IPS DF 4.7 (cell line): ENCODE measurements at regions not wholly inside any gene's neighbourhood (a gene's known extent, or its start where the extent isn't known, plus 50 kb on each side); places are given as distances from the start of the nearest gene placed in this dataset.
"Not testable (repeated sequence)": the region's sequence is repeated elsewhere in the genome, so short reads cannot be mapped to it uniquely, and the experiment has no call there.

ENCODE experiments used
- DNase-seq: peaks from one replicate; pipeline ENCODE4 v3.0.0-alpha.2; 2013; ENCODE audit warnings: low spot score; ENCODE audit errors: extremely low read depth

DNA sequence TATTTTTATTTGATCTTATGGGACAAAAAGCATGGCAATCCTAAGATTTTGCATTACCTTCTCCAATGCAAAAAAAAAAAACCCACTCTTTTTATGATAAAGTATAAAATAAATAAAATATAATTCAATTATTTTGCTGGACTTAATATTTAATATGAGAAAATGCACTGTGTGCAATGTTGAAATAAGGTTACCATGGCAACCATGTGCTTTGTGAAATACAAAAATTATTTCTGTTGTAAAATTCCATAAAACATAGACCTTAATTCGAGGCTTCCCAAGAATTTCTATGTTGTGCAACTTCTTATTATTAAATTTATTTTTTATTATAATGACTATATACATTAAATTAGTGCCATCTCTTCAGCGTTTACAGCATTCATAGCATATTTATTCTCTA lies 989.5 kb downstream of the MRPL39 start:
- no peak for DNase-seq

DNA sequence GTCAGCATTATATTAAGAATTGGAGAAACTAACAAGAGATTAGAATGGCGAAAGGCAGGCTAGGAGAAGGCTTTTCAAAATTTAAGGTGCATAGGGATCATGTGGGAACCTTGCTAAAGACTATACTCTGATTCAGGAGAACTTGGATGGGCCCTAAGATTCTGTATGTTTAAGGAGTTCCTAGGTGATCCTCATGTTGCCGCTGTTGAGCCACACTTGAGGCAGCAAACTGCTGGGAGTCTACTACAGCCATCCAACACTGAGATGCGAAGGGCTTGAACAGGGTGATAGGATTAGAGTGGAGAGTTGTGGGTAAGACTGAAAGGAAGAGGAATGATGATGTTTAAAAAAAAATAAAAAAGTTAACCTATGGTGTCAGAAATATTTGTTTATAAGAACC lies 1013.2 kb downstream of the MRPL39 start:
- no peak for DNase-seq

DNA sequence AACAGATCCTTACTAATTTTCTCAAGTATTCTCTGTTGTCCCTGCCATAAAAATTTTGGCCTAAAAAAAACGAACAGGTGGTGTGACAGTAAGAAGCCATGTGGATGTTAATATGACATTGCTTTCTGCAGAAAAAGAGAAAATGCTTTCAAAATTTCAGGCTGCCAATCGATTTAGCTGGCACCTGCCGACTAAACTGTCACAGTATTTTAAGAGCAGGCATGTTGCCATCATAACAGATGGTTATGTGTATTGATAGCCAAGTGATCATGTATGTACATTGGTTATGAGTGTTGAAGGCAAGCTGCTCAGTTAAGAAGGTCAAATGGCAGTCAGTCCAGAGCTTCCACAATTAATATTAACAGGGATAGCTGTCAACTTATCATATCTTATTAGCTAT lies 1017.0 kb downstream of the MRPL39 start:
- DNase-seq = no peak

- DNase-seq = no peak
These were observed 1023.8 kb downstream of the MRPL39 start for GRCh38 chr21:24583473-24583872.

DNA sequence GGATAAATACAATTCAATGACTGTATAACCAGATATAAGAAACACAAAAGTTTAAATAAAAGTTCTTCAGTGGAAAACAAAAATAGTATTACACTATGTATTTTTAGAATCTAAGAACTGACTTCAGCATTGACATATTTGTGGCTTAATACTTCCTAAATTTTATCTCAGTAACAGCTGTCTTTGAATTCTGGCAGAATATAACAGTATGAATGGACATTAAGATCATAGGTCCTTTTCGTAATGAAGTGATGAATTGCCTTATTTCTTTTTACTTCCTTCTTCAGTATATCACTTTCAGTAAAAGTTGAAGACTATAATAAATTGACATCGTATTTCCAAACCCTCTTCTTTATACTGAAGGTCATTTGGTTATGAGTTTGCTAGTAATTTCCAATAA lies 1030.0 kb downstream of the MRPL39 start:
- no peak for DNase-seq

- DNase-seq = no peak
These were observed 1046.0 kb downstream of the MRPL39 start for GRCh38 chr21:24561291-24561690.

GRCh38 chr21:24552491-24552890 lies 1054.8 kb downstream of the MRPL39 start:
- DNase-seq = no peak

- no peak for DNase-seq
These were observed 1061.4 kb downstream of the MRPL39 start for GRCh38 chr21:24545807-24546361.

DNA sequence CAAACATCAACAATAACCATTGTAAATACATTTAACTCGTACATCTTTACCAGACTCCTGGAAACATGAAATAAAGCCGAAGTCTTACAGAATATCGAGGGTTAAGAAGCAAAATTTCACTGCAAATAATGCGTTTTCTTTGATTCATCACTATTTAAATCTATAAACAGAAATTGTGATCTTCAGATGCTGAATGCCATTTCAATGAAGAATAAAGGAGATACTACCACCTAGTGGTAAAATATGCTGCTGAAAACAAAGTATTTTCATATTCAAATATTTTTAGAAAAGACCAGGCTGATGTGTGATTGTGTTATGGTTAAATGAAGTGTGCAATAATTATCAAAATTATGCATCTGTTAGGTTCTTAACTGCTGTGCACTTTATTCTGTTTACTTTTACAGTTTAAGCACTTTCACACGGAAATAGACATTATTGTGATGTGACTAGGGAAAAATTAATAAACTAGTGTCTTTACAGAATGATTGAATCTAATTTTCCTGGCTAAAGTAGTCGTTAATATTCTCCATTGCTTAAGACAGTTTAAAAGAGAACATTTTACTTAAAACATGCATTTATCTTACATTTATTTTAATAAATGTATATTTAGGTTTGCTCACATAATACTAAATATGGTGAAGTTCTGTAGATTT lies 1093.1 kb downstream of the MRPL39 start:
- no peak for DNase-seq

DNA sequence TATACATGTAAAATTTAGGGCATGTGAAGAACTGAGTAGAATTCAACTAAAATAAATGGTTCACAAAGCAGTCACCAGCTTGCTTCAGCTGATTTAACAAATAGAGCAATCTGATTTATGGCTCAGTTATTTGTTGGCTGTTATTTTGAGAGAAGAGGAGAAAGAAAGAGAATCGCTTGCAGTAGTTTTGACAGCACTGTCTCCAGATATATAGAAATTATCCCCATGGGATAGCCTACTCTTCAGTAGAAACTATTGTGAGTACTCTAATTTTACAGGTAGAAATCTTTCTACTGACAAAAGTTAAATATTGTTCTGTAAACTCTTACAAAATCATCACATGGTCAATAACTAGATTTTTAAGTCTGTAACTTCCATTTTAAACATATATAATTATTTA lies 1098.2 kb downstream of the MRPL39 start:
- DNase-seq = no peak

DNA sequence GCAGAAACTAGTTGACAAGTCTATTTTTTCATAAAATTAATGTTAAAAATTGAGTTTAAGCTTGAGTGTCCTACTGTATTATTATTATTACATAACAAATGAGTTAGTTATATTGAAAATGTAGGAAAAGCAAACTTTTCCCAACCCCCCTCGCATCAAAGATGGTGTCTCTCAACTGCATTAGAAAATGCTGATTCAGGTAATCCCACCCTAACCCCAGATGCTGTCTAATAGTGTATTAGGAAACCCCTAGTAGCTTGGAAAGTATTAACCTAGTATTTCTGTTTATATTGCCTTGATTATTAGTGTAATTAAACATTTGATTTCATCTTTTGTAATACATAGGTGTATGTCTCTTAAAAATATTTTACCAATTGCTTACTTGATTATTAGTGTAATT lies 1120.3 kb downstream of the MRPL39 start:
- no peak for DNase-seq

DNA sequence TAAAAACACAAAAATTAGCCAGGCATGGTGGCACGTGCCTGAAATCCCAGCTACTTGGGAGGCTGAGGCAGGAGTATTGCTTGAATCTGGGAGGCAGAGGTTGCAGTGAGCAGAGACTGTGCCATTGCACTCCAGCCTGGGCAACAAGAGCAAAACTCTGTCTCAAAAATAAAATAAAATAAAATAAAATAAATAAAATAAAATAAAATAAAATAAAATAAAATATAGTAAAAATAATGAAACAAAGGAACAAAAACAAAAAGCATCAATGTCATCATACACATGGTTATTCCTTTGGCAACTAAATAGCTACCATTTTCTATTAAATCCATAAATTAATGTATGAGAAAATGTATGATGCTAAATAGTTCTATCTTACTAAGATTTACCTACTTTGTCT lies 1123.9 kb downstream of the MRPL39 start:
- DNase-seq = not testable (repeated sequence)

DNA sequence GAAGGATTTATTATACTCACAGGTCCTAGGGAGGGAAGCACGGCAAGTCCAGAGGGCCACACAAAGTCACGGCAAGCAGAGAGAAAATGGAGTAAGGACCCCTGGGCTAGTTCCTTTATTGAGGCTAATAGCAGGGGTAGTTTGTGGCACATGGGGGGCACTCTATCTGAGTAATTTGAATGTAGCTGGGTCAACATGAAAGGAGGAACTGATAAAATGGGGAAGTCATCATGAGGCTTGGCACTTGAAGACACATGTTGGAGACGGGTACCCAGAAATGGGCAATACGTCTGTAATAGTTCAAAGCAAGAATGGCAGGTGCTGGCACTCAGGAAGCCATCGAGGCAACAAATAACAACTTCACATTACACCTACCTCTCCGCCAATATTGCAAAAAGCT lies 1136.4 kb downstream of the MRPL39 start:
- no peak for DNase-seq

DNA sequence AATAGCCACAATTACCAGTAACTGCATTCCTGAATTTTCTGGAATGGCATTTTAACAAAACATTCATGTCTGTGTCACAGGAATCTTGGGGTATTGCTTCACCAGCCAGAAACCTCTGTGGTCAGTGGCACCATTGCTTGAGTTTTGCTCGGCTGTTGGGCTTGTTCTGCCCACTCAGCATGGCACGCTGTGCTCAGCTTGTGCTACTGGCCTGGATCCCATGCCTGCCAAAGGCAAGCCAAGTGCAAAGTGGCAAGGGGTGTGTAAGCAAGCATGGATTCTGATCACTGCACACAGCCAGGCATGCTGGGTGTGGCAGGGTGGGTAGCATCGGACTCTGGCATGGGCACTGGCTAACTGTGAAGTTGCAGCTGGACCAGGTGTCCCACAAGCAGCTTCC lies 1150.9 kb downstream of the MRPL39 start:
- no peak for DNase-seq

- DNase-seq = no peak
These were observed 1157.2 kb downstream of the MRPL39 start for GRCh38 chr21:24450119-24450518.

DNA sequence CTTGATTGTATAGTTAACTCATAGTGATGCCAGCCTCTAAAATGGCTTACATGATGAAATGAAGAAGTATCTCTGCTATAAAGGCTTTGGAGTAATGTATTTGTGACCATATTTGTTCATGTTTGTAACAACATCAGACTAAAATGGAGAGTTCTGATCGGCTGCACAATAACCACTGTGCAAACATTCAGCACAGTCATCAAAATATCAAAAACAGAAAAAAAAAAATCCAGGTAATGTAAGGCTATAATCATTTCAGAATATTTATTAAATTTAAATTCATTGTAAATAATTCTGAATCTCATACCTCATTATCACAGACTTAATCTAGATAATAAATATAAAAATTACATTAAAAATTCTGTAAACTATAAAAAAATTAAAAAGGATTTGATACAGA lies 1161.8 kb downstream of the MRPL39 start:
- DNase-seq = no peak

DNA sequence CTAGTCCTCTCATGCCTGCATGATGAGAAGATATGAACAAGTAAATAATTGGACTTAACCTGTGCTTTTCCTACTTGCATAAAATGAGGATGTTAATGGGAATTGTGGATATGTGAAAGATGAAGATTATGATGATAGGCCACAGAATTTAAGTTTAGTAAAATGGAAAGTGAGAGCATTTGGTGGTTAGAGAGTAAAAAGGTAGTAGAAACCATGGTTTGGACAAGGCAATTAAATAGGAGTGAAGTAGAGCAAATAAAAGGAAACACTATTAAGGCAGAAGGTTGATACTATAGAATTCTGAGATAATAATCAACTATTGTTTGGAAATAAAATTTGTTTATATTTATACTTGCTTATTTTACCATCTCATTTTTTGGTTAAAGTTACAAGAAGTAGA lies 1162.5 kb downstream of the MRPL39 start:
- no peak for DNase-seq

- DNase-seq = no peak
These were observed 1171.0 kb downstream of the MRPL39 start for GRCh38 chr21:24436236-24436635.

DNA sequence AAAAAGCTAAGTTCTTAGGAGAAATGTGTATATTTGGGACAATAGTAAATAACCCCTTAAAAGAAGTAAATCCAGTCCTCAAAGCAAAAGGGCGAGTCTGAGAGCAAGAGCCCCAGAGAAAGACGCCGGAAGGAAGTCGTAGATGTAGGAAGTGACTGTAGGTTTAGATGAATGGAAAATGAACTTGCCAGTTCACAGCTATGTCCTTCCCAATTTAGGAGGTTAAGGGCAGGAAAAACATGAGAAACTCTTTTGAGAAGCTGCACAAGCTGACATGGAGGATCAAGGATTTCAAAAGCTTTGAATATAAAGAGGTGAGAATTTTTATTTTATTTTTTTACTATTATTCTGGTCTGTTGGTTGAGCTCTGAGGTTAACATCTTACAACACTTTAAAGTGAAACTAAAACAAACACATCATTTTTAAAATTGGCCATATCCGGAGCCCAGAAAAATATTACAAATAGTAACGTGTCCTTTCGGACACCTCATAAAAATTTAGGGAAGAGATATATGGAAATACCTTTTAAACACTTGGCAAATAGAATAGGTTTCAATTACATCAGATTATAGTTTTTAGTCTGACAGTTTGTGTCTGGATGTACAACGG lies 1178.6 kb downstream of the MRPL39 start:
- no peak for DNase-seq

DNA sequence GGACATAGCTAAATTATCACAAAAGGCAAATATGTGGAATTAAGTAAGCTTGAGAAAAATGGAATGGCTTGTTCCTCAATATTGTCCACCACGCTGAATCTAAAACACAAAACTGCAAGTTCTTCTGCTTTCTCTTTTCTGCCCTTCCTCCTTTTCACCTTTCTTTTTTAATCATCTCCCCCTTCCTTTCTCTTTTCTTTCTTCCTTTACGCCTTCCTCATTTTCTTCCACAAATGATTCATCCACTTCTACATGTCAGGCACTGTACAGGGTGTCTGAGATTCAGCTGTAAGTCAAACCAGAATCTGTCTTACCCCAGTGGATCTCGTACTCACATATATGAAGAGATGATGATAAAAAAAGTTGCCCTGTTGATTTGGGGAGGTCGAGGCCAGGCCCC lies 1182.5 kb downstream of the MRPL39 start:
- no peak for DNase-seq

GRCh38 chr21:24423546-24423945 lies 1183.7 kb downstream of the MRPL39 start:
- no peak for DNase-seq

GRCh38 chr21:24420689-24421088 lies 1186.6 kb downstream of the MRPL39 start:
- DNase-seq = no peak

DNA sequence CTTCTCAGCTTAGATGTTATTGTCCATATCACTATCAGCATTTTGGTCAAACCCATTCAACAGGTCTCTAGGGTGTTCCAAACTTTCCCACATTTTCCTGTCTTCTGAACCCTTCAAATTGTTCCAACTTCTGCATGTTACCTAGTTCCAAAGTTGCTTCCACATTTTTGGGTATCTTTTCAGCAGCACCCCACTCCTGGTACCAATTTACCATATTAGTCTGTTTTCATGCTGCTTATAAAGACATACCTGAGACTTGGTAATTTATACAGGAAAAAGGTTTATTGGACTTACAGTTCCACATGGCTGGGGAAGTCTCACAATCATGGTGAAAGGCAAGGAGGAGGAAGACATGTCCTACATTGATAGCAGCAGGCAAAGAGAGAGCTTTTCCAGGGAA lies 1187.6 kb downstream of the MRPL39 start:
- not testable (repeated sequence) for DNase-seq
